ENCODE measurements at regions not wholly inside any gene's neighbourhood (a gene's known extent, or its start where the extent isn't known, plus 50 kb on each side); places are given as distances from the start of the nearest gene placed in this dataset.

- DNase-seq (ENCODE audit: low spot score), result no peak
Observed at GRCh38 chr9:107951511-107951910, 461.9 kb upstream of the KLF4 start.

- no peak for DNase-seq (ENCODE audit: low spot score)
Observed at GRCh38 chr9:107949061-107949460, 459.5 kb upstream of the KLF4 start.

GRCh38 chr9:107948601-107949000, 459.0 kb upstream of the KLF4 start:
- no peak for DNase-seq (ENCODE audit: low spot score)

- DNase-seq (ENCODE audit: low spot score), result peak; percentile 49
Observed at GRCh38 chr9:107948086-107948485, 458.5 kb upstream of the KLF4 start.

- no peak for DNase-seq (ENCODE audit: low spot score)
Observed at GRCh38 chr9:107946364-107947141, 457.0 kb upstream of the KLF4 start.

- DNase-seq (ENCODE audit: low spot score), result no peak
Observed at GRCh38 chr9:107945961-107946360, 456.4 kb upstream of the KLF4 start.

GRCh38 chr9:107945493-107945892, 455.9 kb upstream of the KLF4 start:
- DNase-seq (ENCODE audit: low spot score), result no peak

- DNase-seq (ENCODE audit: low spot score), result no peak
Observed at GRCh38 chr9:107944387-107944786, 454.8 kb upstream of the KLF4 start.

GRCh38 chr9:107943901-107944300, 454.3 kb upstream of the KLF4 start:
- no peak for DNase-seq (ENCODE audit: low spot score)

- no peak for DNase-seq (ENCODE audit: low spot score)
Observed at GRCh38 chr9:107942856-107943255, 453.3 kb upstream of the KLF4 start.

GRCh38 chr9:107942291-107942690, 452.7 kb upstream of the KLF4 start:
- DNase-seq (ENCODE audit: low spot score), result no peak

GRCh38 chr9:107940616-107941595, 451.3 kb upstream of the KLF4 start:
- no peak for DNase-seq (ENCODE audit: low spot score)

GRCh38 chr9:107938801-107939386, 449.3 kb upstream of the KLF4 start:
- DNase-seq (ENCODE audit: low spot score), result no peak

- no peak for DNase-seq (ENCODE audit: low spot score)
Observed at GRCh38 chr9:107935931-107936330, 446.4 kb upstream of the KLF4 start.

GRCh38 chr9:107933516-107933915, 443.9 kb upstream of the KLF4 start:
- no peak for DNase-seq (ENCODE audit: low spot score)

GRCh38 chr9:107933097-107933496, 443.5 kb upstream of the KLF4 start:
- no peak for DNase-seq (ENCODE audit: low spot score)

- DNase-seq (ENCODE audit: low spot score), result no peak
Observed at GRCh38 chr9:107932601-107933000, 443.0 kb upstream of the KLF4 start.

- DNase-seq (ENCODE audit: low spot score), result no peak
Observed at GRCh38 chr9:107932046-107932445, 442.5 kb upstream of the KLF4 start.

- DNase-seq (ENCODE audit: low spot score), result no peak
Observed at GRCh38 chr9:107931071-107931715, 441.6 kb upstream of the KLF4 start.

- peak; percentile 15 for DNase-seq (ENCODE audit: low spot score)
Observed at GRCh38 chr9:107929443-107929842, 439.9 kb upstream of the KLF4 start.

GRCh38 chr9:107928701-107929371, 439.3 kb upstream of the KLF4 start:
- no peak for DNase-seq (ENCODE audit: low spot score)

Data from H4 (cell line).